ENCODE measurements at regions not wholly inside any gene's neighbourhood (a gene's known extent, or its start where the extent isn't known, plus 50 kb on each side); places are given as distances from the start of the nearest gene placed in this dataset.
"Not testable (repeated sequence)": the region's sequence is repeated elsewhere in the genome, so short reads cannot be mapped to it uniquely, and the experiment has no call there.

DNA sequence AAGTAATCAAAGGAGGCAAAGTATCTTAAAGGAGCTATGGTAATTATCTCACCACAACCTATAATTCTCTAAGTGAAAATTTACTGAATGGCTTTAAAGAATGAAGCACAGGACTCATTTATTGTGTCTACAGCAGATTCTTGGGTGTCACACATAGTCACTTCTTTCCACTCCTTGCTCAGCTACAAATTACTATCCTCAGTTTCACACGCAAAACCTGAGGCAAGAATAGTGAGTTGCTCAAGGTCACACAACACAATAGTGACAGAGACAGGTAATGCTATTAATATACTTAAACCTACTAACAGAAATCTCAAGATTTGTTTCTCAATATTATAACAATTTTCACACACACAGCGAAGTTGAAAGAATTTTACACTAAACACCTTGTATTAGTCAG, 120.9 kb upstream of the STK32A start:
- Histone ChIP-seq H3K4me1 (no peaks in the 10 kb centered on the region), H3K27me3 (no peaks in the 10 kb centered on the region), H3K27ac (no peak overlapping the region), H3K36me3 (no peaks in the 10 kb centered on the region), H3K9me3 (peaks cover 0 to 3% (median 0%) of the 10 kb centered on the region in 4 donors), H3K4me3 (no peak overlapping the region)
- TF ChIP-seq POLR2AphosphoS5 (IDR thresholded peaks at IDR 0.05) (no peak), EP300 (IDR thresholded peaks at IDR 0.05) (no peak), POLR2A (IDR thresholded peaks at IDR 0.05) (no peak)
- TF ChIP-seq, protein P1, sequence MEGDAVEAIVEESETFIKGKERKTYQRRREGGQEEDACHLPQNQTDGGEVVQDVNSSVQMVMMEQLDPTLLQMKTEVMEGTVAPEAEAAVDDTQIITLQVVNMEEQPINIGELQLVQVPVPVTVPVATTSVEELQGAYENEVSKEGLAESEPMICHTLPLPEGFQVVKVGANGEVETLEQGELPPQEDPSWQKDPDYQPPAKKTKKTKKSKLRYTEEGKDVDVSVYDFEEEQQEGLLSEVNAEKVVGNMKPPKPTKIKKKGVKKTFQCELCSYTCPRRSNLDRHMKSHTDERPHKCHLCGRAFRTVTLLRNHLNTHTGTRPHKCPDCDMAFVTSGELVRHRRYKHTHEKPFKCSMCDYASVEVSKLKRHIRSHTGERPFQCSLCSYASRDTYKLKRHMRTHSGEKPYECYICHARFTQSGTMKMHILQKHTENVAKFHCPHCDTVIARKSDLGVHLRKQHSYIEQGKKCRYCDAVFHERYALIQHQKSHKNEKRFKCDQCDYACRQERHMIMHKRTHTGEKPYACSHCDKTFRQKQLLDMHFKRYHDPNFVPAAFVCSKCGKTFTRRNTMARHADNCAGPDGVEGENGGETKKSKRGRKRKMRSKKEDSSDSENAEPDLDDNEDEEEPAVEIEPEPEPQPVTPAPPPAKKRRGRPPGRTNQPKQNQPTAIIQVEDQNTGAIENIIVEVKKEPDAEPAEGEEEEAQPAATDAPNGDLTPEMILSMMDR (IDR thresholded peaks at IDR 0.05): no peak
- WGBS, 2 donors: 63 to 86% methylated on average over 2 of the region's 2 CpGs
- no peak for DNase-seq
- intact Hi-C loops (cut with DNase I): no loop called here

DNA sequence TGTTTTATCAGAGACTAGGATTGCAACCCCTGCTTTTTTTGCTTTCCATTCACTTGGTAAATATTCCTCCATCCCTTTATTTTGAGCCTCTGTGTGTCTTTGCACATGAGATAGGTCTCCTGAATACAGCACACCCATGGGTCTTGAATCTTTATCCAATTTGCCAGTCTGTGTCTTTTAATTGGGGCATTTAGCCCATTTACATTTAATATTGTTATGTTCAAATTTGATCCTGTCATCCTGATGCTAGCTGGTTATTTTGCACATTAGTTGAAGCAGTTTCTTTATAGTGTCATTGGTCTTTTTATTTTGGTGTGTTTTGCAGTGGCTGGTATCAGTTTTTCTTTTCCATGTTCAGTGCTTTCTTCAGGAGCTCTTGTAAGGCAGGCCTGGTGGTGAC, 95.1 kb upstream of the STK32A start:
- intact Hi-C loops (cut with DNase I); H3K27ac ChIP-seq; H3K27me3 ChIP-seq; H3K9me3 ChIP-seq; H3K4me3 ChIP-seq; H3K4me1 ChIP-seq; H3K36me3 ChIP-seq; DNase-seq: not testable (repeated sequence)

DNA sequence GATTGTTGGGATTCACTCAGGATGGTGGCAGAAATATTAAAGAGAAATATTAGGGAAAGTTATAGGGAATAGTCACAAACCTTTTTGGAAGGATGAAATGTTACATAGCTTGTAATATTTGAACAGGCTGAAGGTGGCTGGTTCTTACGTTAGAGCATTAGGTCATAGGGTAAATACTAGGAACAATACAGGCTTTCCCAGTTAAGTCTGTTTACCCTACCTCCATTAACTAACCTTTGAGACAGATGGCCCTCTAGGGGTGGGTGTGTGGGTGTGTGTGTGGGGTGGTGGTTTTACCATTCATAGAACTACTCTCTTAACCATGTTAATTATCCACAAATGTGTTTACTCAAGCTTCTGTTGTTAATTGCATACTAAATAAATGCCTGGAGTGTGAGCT, 94.3 kb upstream of the STK32A start:
- Histone ChIP-seq H3K4me3 (no peak overlapping the region), H3K4me1 (no peaks in the 10 kb centered on the region), H3K27me3 (no peaks in the 10 kb centered on the region), H3K27ac (no peak overlapping the region), H3K9me3 (peaks cover 0 to 10% (median 2%) of the 10 kb centered on the region in 4 donors), H3K36me3 (no peaks in the 10 kb centered on the region)
- intact Hi-C loops (cut with DNase I): no loop called here
- DNase-seq: no peak
- TF ChIP-seq POLR2A (IDR thresholded peaks at IDR 0.05) (no peak), POLR2AphosphoS5 (IDR thresholded peaks at IDR 0.05) (no peak), EP300 (IDR thresholded peaks at IDR 0.05) (no peak)
- TF ChIP-seq, protein P1 (IDR thresholded peaks at IDR 0.05): no peak
- 3 to 38% methylated on average over 1 of the region's 1 CpG for WGBS, 2 donors

DNA sequence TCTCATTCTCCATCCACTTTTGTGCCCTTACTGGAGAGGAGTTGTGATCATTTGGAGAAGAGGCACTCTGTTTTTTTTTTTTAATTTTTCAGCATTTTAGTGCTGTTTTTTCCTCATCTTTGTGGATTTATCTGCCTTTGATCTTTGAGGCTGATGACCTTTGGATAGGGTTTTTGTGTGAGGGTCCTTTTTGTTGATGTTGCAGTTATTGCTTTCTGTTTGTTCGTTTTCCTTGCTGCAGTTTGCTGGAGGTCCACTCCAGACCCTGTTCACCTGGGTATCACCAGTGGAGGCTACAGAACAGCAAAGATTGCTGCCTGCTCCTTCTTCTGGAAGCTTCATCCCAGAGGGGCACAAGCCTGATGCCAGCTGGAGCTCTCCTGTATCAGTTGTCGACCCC, 93.2 kb upstream of the STK32A start:
- H3K27ac ChIP-seq; H3K9me3 ChIP-seq; H3K36me3 ChIP-seq; H3K4me1 ChIP-seq; H3K4me3 ChIP-seq; H3K27me3 ChIP-seq; intact Hi-C loops (cut with DNase I); DNase-seq: not testable (repeated sequence)
- 41 to 61% methylated on average over 2 of the region's 2 CpGs for WGBS, 2 donors

DNA sequence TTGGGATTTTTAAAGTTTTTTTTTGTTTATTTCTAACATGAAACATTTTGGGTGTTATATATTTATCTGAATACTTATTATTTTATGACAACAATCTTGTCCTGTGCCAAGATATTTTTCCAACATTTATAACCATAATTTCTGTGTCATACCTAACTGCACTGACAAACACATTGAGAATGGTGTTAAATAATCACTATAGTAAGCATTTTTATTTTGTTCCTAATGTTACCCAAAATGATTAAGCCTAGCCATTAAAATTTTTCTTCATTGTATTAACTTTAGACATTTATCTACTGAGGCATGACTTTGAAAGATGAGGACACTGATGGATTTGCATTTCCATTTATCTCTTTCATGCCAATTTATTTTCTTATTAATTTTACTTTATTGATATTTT, 91.6 kb upstream of the STK32A start:
- intact Hi-C loops (cut with DNase I): no loop called here
- TF ChIP-seq EP300 (IDR thresholded peaks at IDR 0.05) (no peak), POLR2AphosphoS5 (IDR thresholded peaks at IDR 0.05) (no peak), POLR2A (IDR thresholded peaks at IDR 0.05) (no peak)
- TF ChIP-seq, protein P1 (IDR thresholded peaks at IDR 0.05): no peak
- H3K4me1 ChIP-seq: no peaks in the 10 kb centered on the region

DNA sequence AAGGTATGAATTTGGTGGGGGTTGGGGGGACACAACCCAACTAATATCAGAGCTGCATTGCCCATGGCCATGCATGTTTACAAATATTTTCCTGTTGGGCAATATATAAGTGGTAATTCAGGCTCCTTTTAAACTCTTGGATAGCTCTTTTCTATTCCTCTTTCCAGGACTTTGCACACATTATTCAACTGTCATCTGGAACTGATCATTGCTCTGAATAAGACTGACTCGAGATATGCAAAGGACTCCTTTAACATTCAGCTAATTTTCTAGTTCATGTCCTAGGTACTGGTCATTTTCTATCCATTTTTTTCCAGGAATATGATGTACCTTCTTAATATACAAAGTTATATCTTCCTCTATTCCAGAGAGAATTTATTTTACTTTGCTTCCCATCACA, 89.5 kb upstream of the STK32A start:
- Histone ChIP-seq H3K4me1 (no peaks in the 10 kb centered on the region), H3K27ac (no peak overlapping the region), H3K27me3 (no peaks in the 10 kb centered on the region), H3K36me3 (no peaks in the 10 kb centered on the region), H3K9me3 (no peaks in the 10 kb centered on the region), H3K4me3 (no peak overlapping the region)
- intact Hi-C loops (cut with DNase I): no loop called here
- DNase-seq: no peak
- TF ChIP-seq POLR2A (IDR thresholded peaks at IDR 0.05): no peak
- TF ChIP-seq POLR2AphosphoS5 (IDR thresholded peaks at IDR 0.05): no peak
- TF ChIP-seq, protein P1 (IDR thresholded peaks at IDR 0.05): no peak
- no peak for TF ChIP-seq EP300 (IDR thresholded peaks at IDR 0.05)
- WGBS, 2 donors: 58 to 71% methylated on average over 1 of the region's 1 CpG

More for the DNA sequence above, 91.6 kb upstream of the STK32A start:
- Histone ChIP-seq H3K9me3 (peaks cover 0 to 3% (median 1%) of the 10 kb centered on the region in 4 donors), H3K4me3 (no peak overlapping the region), H3K27ac (no peak overlapping the region), H3K27me3 (no peaks in the 10 kb centered on the region), H3K36me3 (no peaks in the 10 kb centered on the region)
- DNase-seq: no peak
